ENCODE measurements at regions not wholly inside any gene's neighbourhood (a gene's known extent, or its start where the extent isn't known, plus 50 kb on each side); places are given as distances from the start of the nearest gene placed in this dataset.

GRCh38 chr18:27731211-27731610, 445.7 kb downstream of the CDH2 start:
- TF ChIP-seq BMI1 (IDR thresholded peaks at IDR 0.05; ENCODE audit: borderline replicate concordance) (no peak), CTCF (IDR thresholded peaks at IDR 0.05 in 2 of 3, conservative IDR thresholded peaks at IDR 0.05 in 1 of 3; ENCODE audit: control insufficient read depth in 2 of 3, extremely low read depth in 1 of 3, insufficient read depth in 1 of 3, low read depth in 3 of 3, low read length in 3 of 3) (no peak), CREB1 (IDR thresholded peaks at IDR 0.05; ENCODE audit: low read depth) (no peak), CBX5 (IDR thresholded peaks at IDR 0.05; ENCODE audit: low read depth) (no peak), RBBP5 (conservative IDR thresholded peaks at IDR 0.05) (no peak)

Data from GM12878 (cell line).